ENCODE measurements at regions not wholly inside any gene's neighbourhood (a gene's known extent, or its start where the extent isn't known, plus 50 kb on each side); places are given as distances from the start of the nearest gene placed in this dataset.

DNA sequence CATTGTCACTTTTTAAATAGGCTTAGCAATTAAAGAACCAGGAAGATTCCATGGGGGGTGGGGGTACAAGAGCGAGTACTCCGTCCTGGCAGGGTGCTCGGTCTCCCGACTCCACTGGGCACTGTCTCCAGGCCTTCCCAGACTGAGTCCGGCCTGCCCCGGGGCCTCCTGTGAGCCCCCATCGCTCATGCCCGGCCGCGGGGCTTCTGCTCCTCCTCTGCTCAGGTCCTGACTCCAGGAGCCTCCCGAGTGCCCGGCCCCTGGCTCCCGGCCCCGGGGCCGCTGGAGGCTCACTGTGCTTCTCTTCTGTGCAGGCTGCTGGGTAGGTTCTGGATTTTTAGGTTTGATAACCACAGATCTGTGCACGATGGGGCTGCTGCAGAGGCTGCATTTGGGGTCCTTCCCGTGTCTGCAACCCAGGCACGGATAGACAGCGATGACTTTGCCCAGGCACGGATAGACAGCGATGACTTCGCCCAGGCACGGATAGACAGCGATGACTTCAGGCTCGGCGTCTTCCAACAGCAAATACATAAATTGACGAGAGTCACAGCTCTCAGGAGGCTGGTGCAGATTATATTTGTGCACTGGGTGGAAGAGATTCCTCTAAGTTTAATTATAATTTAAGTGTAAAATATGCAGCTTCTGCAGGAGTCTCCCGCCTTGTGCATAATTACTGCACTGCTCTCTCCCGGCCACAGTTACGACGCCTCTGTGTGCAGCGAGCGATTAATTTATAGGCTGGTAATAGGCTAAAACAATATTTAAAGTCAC lies 74.8 kb upstream of the RXRA start:
- no peak overlapping the region for H3K4me3 ChIP-seq
- H3K27ac ChIP-seq, result no peak overlapping the region
- H3K27me3 ChIP-seq, result no peaks in the 10 kb centered on the region
- no peaks in the 10 kb centered on the region for H3K9me3 ChIP-seq
- no peak overlapping the region for H3K9ac ChIP-seq (ENCODE audit: low read depth in 2 of 2, low read length in 2 of 2)
- intact Hi-C loops (cut with DNase I), result no loop called here
- no peaks in the 10 kb centered on the region for H3K36me3 ChIP-seq
- no peaks in the 10 kb centered on the region for H3K4me1 ChIP-seq
- TF ChIP-seq, protein P1, sequence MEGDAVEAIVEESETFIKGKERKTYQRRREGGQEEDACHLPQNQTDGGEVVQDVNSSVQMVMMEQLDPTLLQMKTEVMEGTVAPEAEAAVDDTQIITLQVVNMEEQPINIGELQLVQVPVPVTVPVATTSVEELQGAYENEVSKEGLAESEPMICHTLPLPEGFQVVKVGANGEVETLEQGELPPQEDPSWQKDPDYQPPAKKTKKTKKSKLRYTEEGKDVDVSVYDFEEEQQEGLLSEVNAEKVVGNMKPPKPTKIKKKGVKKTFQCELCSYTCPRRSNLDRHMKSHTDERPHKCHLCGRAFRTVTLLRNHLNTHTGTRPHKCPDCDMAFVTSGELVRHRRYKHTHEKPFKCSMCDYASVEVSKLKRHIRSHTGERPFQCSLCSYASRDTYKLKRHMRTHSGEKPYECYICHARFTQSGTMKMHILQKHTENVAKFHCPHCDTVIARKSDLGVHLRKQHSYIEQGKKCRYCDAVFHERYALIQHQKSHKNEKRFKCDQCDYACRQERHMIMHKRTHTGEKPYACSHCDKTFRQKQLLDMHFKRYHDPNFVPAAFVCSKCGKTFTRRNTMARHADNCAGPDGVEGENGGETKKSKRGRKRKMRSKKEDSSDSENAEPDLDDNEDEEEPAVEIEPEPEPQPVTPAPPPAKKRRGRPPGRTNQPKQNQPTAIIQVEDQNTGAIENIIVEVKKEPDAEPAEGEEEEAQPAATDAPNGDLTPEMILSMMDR (IDR thresholded peaks at IDR 0.05), result no peak
- DNase-seq, result no peak

DNA sequence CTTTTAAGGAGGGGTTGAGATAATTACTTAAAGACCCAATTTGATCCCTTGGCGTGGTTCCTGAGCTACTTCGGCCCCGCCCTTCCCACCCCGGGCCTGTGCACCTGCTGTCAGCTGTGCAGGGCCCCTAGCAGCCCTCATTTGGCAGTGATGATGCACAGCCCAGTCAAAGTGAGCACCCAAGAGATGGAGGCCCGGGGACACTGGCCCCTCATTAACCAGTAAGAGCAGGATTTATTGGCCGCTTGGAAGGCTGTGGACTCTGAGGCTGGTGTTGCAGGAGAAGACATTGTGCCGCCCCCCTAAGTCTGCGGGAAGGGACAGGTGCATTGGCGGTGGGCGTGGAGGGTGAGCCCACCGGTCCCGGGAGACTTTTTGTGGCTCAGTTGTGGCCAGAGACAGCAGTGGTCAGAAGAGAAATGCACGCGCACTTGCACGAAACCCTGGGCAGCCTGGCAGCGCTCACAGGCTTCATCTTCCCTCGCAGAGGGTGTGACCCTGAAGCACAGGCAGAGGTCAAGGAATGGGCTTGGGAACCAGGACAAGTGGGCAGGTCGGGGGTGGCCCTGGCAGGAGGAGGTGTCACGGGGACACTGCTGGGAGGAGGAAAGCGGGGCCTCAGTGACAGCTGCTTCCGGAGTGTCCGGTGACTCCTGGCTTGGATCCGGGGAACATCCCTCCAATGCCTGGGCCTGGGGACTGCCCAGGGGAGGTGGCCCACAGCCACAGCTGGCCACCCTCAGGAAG lies 74.0 kb upstream of the RXRA start:
- Histone ChIP-seq H3K4me1 (no peaks in the 10 kb centered on the region), H3K36me3 (no peaks in the 10 kb centered on the region), H3K27ac (no peak overlapping the region), H3K9ac (ENCODE audit: low read depth in 2 of 2, low read length in 2 of 2) (no peak overlapping the region), H3K4me3 (no peak overlapping the region), H3K9me3 (no peaks in the 10 kb centered on the region), H3K27me3 (no peaks in the 10 kb centered on the region)
- DNase-seq, result no peak
- TF ChIP-seq, protein P1 (IDR thresholded peaks at IDR 0.05), result no peak
- intact Hi-C loops (cut with DNase I), result no loop called here

DNA sequence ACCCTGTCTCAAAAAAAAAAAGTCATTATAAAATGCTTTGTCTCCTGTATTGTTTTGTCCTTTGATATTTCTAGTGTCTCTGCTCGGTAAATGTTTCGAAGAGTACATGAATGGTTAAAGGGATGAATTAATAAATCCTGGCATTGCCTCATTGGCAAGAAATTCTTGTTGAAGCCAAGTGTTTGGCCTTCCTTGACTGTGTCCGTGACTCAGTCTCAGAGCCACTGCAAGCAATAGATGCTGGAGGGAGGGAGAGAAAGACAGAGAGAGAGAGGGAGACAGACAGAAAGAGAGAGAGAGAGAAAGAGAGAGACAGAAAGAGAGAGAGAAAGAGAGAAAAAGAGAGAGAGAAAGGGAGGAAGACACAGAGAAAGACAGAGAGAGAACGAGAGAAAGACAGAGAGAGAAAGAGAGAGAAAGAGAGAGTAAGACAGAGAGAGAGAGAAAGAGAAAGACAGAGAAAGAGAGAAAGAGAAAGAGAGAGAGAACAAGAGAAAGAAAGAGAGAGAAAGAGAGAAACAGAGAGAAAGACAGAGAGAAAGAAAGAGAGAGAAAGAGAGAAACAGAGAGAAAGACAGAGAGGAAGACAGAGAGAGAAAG lies 72.5 kb upstream of the RXRA start:
- no peak for DNase-seq
- no peaks in the 10 kb centered on the region for H3K27me3 ChIP-seq
- no peaks in the 10 kb centered on the region for H3K36me3 ChIP-seq
- TF ChIP-seq, protein P1 (IDR thresholded peaks at IDR 0.05), result no peak
- H3K4me3 ChIP-seq, result no peak overlapping the region
- H3K4me1 ChIP-seq, result no peaks in the 10 kb centered on the region
- H3K9ac ChIP-seq (ENCODE audit: low read depth in 2 of 2, low read length in 2 of 2), result no peak overlapping the region
- intact Hi-C loops (cut with DNase I), result no loop called here
- no peak overlapping the region for H3K27ac ChIP-seq
- no peaks in the 10 kb centered on the region for H3K9me3 ChIP-seq

DNA sequence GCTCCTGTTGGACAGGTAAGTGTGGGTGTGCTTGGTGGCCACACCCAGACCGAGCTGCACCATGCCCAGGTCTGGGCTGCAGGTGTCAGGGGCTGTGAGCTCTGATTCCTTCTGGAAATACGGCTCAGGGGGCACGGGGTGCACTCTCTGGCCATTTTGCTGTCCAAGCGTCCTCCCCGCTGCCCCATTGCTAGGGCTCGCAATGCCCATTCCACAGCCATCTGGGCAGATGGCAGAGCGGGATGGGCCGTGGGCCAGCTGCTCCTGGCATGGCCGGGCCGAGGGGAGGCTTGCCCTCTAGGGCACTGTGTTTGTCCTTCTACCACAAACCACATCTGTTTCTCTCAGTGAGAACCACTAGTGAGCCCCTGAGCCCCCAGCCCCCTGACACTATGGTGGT lies 67.9 kb upstream of the RXRA start:
- H3K27ac ChIP-seq, result no peak overlapping the region
- H3K9ac ChIP-seq (ENCODE audit: low read depth in 2 of 2, low read length in 2 of 2), result no peak overlapping the region
- intact Hi-C loops (cut with DNase I), result no loop called here
- TF ChIP-seq, protein P1 (IDR thresholded peaks at IDR 0.05), result no peak
- H3K27me3 ChIP-seq, result no peaks in the 10 kb centered on the region
- no peaks in the 10 kb centered on the region for H3K36me3 ChIP-seq
- no peaks in the 10 kb centered on the region for H3K4me1 ChIP-seq
- H3K9me3 ChIP-seq, result no peaks in the 10 kb centered on the region
- H3K4me3 ChIP-seq, result no peak overlapping the region
- DNase-seq, result no peak

DNA sequence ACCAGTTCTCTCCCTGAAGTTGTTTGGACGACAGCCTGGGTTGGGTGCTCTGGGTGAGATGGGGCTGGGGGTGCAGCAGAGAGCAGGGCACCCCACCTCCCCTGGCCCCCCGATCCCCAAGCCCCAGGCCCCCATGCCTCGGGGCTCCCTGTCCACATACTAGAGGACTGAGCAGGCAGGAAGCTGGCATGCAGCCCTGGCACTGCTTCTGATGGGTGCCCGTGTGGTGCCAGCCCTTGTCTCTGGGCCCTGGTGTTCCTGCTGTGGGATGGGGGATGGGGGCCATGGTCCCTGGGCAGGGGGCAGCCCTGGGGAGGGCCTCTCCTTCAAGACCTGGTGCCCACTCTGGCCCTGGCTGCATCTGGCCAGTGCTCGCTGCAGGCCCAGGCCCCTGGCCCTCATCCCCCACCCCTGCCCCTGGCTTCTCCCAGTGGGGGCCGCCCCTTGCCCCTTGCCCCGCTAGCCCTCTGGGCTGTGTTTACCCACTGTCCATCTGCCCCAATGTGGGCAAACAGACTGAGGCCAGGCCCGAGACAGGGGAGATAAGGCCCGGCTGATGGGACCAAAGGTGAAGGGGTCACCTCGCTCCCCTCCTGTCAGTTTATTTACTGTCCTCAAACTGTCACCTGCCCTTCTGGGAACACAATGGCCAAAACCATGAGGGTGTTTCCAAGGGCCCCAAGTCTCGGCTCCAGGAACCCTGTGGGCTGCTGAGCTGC lies 67.3 kb upstream of the RXRA start:
- Histone ChIP-seq H3K9ac (ENCODE audit: low read depth in 2 of 2, low read length in 2 of 2) (no peak overlapping the region), H3K9me3 (no peaks in the 10 kb centered on the region), H3K27me3 (no peaks in the 10 kb centered on the region), H3K36me3 (no peaks in the 10 kb centered on the region), H3K4me3 (no peak overlapping the region), H3K4me1 (no peaks in the 10 kb centered on the region), H3K27ac (no peak overlapping the region)
- intact Hi-C loops (cut with DNase I), result no loop called here
- TF ChIP-seq, protein P1 (IDR thresholded peaks at IDR 0.05), result no peak
- no peak for DNase-seq

Data from colonic mucosa (tissue), 4 donors.